Mesenchymal stem cell (in vitro differentiated cells and primary cell): ENCODE measurements at regions not wholly inside any gene's neighbourhood (a gene's known extent, or its start where the extent isn't known, plus 50 kb on each side); places are given as distances from the start of the nearest gene placed in this dataset.
A peak's percentile ranks its signal among the peaks of the same experiment; 100 is the strongest.

Experiments
- DNase-seq: peaks from one replicate; pipeline ENCODE4 v3.0.0-alpha.2; 2013
- H2AFZ ChIP-seq: one replicate; pipeline ENCODE4 v1.6.1; 2013; ENCODE audit warnings: low read depth, mild to moderate bottlenecking, control low read depth, inconsistent platforms, low read length, moderate library complexity
- H2AK5ac ChIP-seq: 2 replicates; pipeline ENCODE4 v1.6.1; 2013; ENCODE audit warnings: low read length, moderate library complexity, mild to moderate bottlenecking, inconsistent platforms; ENCODE audit not compliant: severe bottlenecking
- H2BK120ac ChIP-seq: one replicate; pipeline ENCODE4 v1.6.1; 2013; ENCODE audit warnings: low read depth, mild to moderate bottlenecking, inconsistent platforms, low read length, moderate library complexity
- H2BK12ac ChIP-seq, 2 experiments: one replicate each; pipeline ENCODE4 v1.6.1; 2013; ENCODE audit warnings: inconsistent platforms in 2 of 2, low read length in 2 of 2, mild to moderate bottlenecking in 2 of 2, moderate library complexity in 2 of 2, control low read depth in 1 of 2
- H2BK15ac ChIP-seq: one replicate; pipeline ENCODE4 v1.6.1; 2013; ENCODE audit warnings: mild to moderate bottlenecking, low read depth, inconsistent platforms; ENCODE audit not compliant: poor library complexity, severe bottlenecking
- H2BK5ac ChIP-seq: 2 replicates; pipeline ENCODE4 v1.6.1; 2013; ENCODE audit warnings: low read depth, mild to moderate bottlenecking, low read length, control low read depth, inconsistent platforms; ENCODE audit not compliant: poor library complexity, severe bottlenecking
- H3K14ac ChIP-seq, 2 experiments: one replicate each; pipeline ENCODE4 v1.6.1; 2013; ENCODE audit warnings: inconsistent platforms in 2 of 2, low read length in 2 of 2, control low read depth in 1 of 2, mild to moderate bottlenecking in 1 of 2, moderate library complexity in 1 of 2
- H3K18ac ChIP-seq, 2 experiments: one replicate each; pipeline ENCODE4 v1.6.1; 2013; ENCODE audit warnings: inconsistent platforms in 2 of 2, low read length in 2 of 2, control low read depth in 1 of 2, low read depth in 1 of 2, mild to moderate bottlenecking in 1 of 2
- H3K23ac ChIP-seq, 2 experiments: one replicate each; pipeline ENCODE4 v1.6.1; 2013; ENCODE audit warnings: inconsistent platforms in 2 of 2, low read length in 2 of 2, mild to moderate bottlenecking in 2 of 2, moderate library complexity in 2 of 2, control low read depth in 1 of 2
- H3K27ac ChIP-seq: 2 replicates; pipeline ENCODE4 v1.5.1; 2013; ENCODE audit warnings: mild to moderate bottlenecking, moderate library complexity, low read length, control low read depth, inconsistent platforms; ENCODE audit not compliant: poor library complexity, severe bottlenecking
- H3K27me3 ChIP-seq, 2 experiments: 2 replicates each; pipeline versions ENCODE4 v1.6.1 to v1.7.0; 2013; ENCODE audit warnings: low read length in 2 of 2, mild to moderate bottlenecking in 2 of 2, moderate library complexity in 2 of 2, control low read depth in 1 of 2, inconsistent platforms in 1 of 2; ENCODE audit not compliant: control insufficient read depth in 1 of 2, insufficient read depth in 1 of 2
- H3K36me3 ChIP-seq, 2 experiments: 2 replicates each; pipeline versions ENCODE4 v1.6.1 to v1.7.0; 2013; ENCODE audit warnings: low read length in 2 of 2, control low read depth in 1 of 2, inconsistent platforms in 1 of 2, low read depth in 1 of 2, mild to moderate bottlenecking in 1 of 2; ENCODE audit not compliant: insufficient read depth in 2 of 2, control insufficient read depth in 1 of 2
- H3K4ac ChIP-seq, 2 experiments: one replicate each; pipeline ENCODE4 v1.6.1; 2013; ENCODE audit warnings: inconsistent platforms in 2 of 2, low read length in 2 of 2, mild to moderate bottlenecking in 2 of 2, moderate library complexity in 2 of 2, control low read depth in 1 of 2, low read depth in 1 of 2
- H3K4me1 ChIP-seq: 2 replicates; pipeline ENCODE4 v1.6.1; 2013; ENCODE audit warnings: low read depth, low read length, control low read depth; ENCODE audit not compliant: control insufficient read depth, insufficient read depth
- H3K4me2 ChIP-seq: 2 replicates; pipeline ENCODE4 v1.6.1; 2013; ENCODE audit warnings: low read length, mild to moderate bottlenecking, inconsistent platforms; ENCODE audit not compliant: poor library complexity, severe bottlenecking
- H3K4me3 ChIP-seq, 2 experiments: 2 replicates each; pipeline versions ENCODE4 v1.5.1 to v1.7.0; 2013; ENCODE audit warnings: low read length in 2 of 2, mild to moderate bottlenecking in 2 of 2, control low read depth in 1 of 2, low read depth in 1 of 2; ENCODE audit not compliant: insufficient read depth in 1 of 2
- H3K79me1 ChIP-seq: replicated peaks from 2 replicates; pipeline ENCODE4 v1.6.1; 2013; ENCODE audit warnings: mild to moderate bottlenecking, control low read depth, low read length, inconsistent platforms; ENCODE audit not compliant: poor library complexity, severe bottlenecking
- H3K9ac ChIP-seq: 2 replicates; pipeline ENCODE4 v1.7.0; 2013; ENCODE audit warnings: mild to moderate bottlenecking, low read length, moderate library complexity
- H3K9me3 ChIP-seq: 2 replicates; pipeline ENCODE4 v1.7.0; 2013; ENCODE audit warnings: mild to moderate bottlenecking, low read length; ENCODE audit not compliant: control insufficient read depth
- H4K8ac ChIP-seq: one replicate; pipeline ENCODE4 v1.6.1; 2013; ENCODE audit warnings: inconsistent platforms, mild to moderate bottlenecking, low read length, moderate library complexity
- H4K91ac ChIP-seq: one replicate; pipeline ENCODE4 v1.6.1; 2013; ENCODE audit warnings: mild to moderate bottlenecking, low read length, inconsistent platforms
- WGBS: methylation state at CpG from one replicate; pipeline ENCODE4 v1.1.7; 2013; ENCODE audit warnings: mixed read lengths; 5-methylcytosine and 5-hydroxymethylcytosine counted together

- WGBS, result 85% methylated on average over 8 of the region's 8 CpGs
- Histone ChIP-seq H4K91ac (no peak overlapping the region), H3K9ac (no peak overlapping the region)
Measured at GRCh38 chr13:110965755-110966134, 50.9 kb upstream of the ANKRD10 start.

GRCh38 chr13:110965038-110965754 is 50.3 kb upstream of the ANKRD10 start:
- Histone ChIP-seq H3K27ac (no peak overlapping the region), H4K91ac (no peak overlapping the region), H3K4me3 (no peak overlapping the region), H3K9me3 (peaks cover 12% of the 10 kb centered on the region), H3K23ac (no peak overlapping the region), H2BK15ac (no peak overlapping the region), H3K4me1 (no peaks in the 10 kb centered on the region), H2AFZ (no peak overlapping the region), H3K4ac (no peak overlapping the region), H4K8ac (no peak overlapping the region), H3K18ac (no peak overlapping the region), H3K14ac (no peak overlapping the region), H3K36me3 (no peaks in the 10 kb centered on the region), H2BK12ac (no peak overlapping the region), H2BK5ac (no peak overlapping the region), H3K79me1 (no peaks in the 10 kb centered on the region), H3K9ac (no peak overlapping the region), H3K27me3 (no peaks in the 10 kb centered on the region), H2BK120ac (no peak overlapping the region), H2AK5ac (peak overlapping the region; percentile 77), H3K4me2 (no peak overlapping the region)
- peak; percentile 73 for DNase-seq
- 66% methylated on average over 4 of the region's 5 CpGs for WGBS

More at GRCh38 chr13:110965755-110966134, 50.9 kb upstream of the ANKRD10 start:
- Histone ChIP-seq H3K14ac (no peak overlapping the region), H3K4me2 (no peak overlapping the region), H3K4me1 (no peaks in the 10 kb centered on the region), H3K79me1 (no peaks in the 10 kb centered on the region), H2BK12ac (no peak overlapping the region), H4K8ac (no peak overlapping the region), H3K4ac (no peak overlapping the region), H3K9me3 (peaks cover 12% of the 10 kb centered on the region), H2AK5ac (peak overlapping the region; percentile 77), H2BK5ac (no peak overlapping the region), H2BK120ac (no peak overlapping the region), H2BK15ac (no peak overlapping the region), H2AFZ (no peak overlapping the region), H3K18ac (no peak overlapping the region), H3K4me3 (no peak overlapping the region), H3K23ac (no peak overlapping the region), H3K27ac (no peak overlapping the region), H3K27me3 (no peaks in the 10 kb centered on the region), H3K36me3 (no peaks in the 10 kb centered on the region)
- DNase-seq, result no peak
